GM19455 (cell line): ENCODE measurements at regions not wholly inside any gene's neighbourhood (a gene's known extent, or its start where the extent isn't known, plus 50 kb on each side); places are given as distances from the start of the nearest gene placed in this dataset.
"Not testable (repeated sequence)": the region's sequence is repeated elsewhere in the genome, so short reads cannot be mapped to it uniquely, and the experiment has no call there.

Experiments used
- ATAC-seq: cut with Tn5 transposase; IDR thresholded peaks from one replicate; pipeline ENCODE4 v1.9.1; 2021; ENCODE audit not compliant: unreplicated experiment

- not testable (repeated sequence) for ATAC-seq
Observed at GRCh38 chr1:157294387-157295145, 156.4 kb upstream of the ETV3 start.

- ATAC-seq = no peak
Observed at GRCh38 chr1:157292809-157293564, 154.8 kb upstream of the ETV3 start.

- ATAC-seq = no peak
Observed at GRCh38 chr1:157292302-157292701, 154.1 kb upstream of the ETV3 start.

- ATAC-seq = no peak
Observed at GRCh38 chr1:157291083-157291482, 152.9 kb upstream of the ETV3 start.

- no peak for ATAC-seq
Observed at GRCh38 chr1:157289424-157290105, 151.4 kb upstream of the ETV3 start.

GRCh38 chr1:157288996-157289395 is 150.8 kb upstream of the ETV3 start:
- no peak for ATAC-seq

GRCh38 chr1:157288492-157288891 is 150.3 kb upstream of the ETV3 start:
- ATAC-seq = no peak

- ATAC-seq = no peak
Observed at GRCh38 chr1:157288006-157288405, 149.8 kb upstream of the ETV3 start.

- no peak for ATAC-seq
Observed at GRCh38 chr1:157287462-157287861, 149.3 kb upstream of the ETV3 start.

GRCh38 chr1:157286646-157287420 is 148.6 kb upstream of the ETV3 start:
- no peak for ATAC-seq

GRCh38 chr1:157286096-157286495 is 147.9 kb upstream of the ETV3 start:
- no peak for ATAC-seq

- ATAC-seq = no peak
Observed at GRCh38 chr1:157284451-157284850, 146.3 kb upstream of the ETV3 start.

- ATAC-seq = no peak
Observed at GRCh38 chr1:157279802-157280140, 141.6 kb upstream of the ETV3 start.

- ATAC-seq = no peak
Observed at GRCh38 chr1:157279138-157279801, 141.1 kb upstream of the ETV3 start.

GRCh38 chr1:157278383-157279137 is 140.4 kb upstream of the ETV3 start:
- ATAC-seq = no peak

- ATAC-seq = no peak
Observed at GRCh38 chr1:157277913-157278312, 139.7 kb upstream of the ETV3 start.

- ATAC-seq = no peak
Observed at GRCh38 chr1:157277281-157277680, 139.1 kb upstream of the ETV3 start.

- no peak for ATAC-seq
Observed at GRCh38 chr1:157274698-157275534, 136.7 kb upstream of the ETV3 start.
